ENCODE measurements at regions not wholly inside any gene's neighbourhood (a gene's known extent, or its start where the extent isn't known, plus 50 kb on each side); places are given as distances from the start of the nearest gene placed in this dataset.

DNA sequence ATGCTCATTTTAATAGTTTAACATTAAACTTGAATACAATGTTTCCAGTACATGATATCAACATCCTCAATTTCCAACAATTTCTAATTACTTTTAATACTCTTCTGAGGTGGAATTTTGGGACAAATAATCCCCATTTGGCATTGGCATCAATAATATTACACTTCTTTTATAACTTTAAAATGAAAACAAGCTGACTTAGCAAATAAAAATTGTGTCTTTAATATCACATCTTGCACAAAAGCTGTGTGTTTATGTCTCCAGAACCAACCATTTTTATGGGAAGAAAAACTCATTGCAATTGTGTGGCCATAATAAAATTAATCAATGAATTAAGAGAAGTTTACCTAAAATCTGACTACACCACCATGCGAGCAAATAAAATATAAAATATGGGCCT, 2552.6 kb downstream of the PCDH7 start:
- DNase-seq: no peak

DNA sequence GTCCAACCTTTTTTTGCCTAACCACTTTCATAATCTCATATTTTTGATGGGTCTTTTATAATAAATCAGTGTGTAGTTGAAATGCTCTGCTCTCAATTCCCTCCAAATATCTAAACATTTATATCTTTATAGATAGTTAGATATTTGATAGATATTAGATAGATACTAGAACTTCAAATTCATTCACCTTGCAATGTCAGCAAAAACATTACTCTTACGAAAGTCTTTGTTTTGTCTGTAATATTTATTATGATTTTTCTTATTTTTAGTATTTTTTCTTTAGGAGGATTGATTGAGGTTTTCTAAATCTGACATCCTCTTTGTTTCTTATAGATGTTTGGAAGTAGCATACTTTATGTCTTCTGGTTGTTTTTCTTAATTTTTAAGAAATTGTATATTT, 2563.6 kb downstream of the PCDH7 start:
- no peak for DNase-seq

DNA sequence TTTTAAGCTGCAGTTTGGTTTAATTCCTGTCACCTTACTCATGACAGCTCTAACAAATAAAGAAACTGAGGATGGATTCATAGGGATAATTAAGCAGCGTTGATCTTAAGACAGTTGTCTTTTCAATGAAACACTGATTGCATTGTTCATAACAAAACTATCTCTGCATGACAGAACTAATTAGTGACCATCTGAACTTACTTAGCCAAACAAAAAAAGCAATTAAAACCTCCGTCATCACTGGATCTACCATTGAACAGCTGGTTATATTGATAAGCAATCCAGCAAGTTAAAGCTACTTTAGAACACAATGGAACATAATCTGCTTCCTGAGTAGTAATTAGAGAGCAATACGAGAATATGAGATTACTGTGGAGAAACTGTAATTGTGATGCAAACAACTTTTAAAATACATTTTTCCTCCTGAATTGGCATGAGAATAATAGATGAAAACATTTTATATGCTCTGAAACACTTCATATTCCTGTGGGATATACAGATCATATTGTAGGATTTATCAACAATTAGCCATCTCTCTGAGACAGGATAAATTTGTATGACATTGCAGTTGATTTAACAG, 2576.8 kb downstream of the PCDH7 start:
- no peak for DNase-seq

DNA sequence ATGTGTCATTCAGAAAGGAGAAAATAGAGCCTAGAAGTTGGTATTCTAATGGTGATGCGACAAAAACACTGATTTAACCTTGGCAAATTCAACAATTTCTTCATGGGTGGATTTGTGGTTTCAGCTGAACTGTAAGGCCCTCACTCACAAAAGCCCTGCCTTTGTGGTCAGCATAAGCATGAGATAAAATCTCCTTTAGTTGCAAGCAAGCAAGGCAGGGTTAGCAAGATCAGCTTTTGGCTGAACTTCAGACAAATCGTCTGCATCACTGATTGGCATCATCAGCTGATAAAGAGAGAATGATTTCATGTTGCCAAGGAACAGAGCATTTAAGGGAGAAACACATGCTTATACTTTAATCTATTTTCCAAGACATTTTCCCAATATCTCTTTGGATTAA, 2582.2 kb downstream of the PCDH7 start:
- no peak for DNase-seq

DNA sequence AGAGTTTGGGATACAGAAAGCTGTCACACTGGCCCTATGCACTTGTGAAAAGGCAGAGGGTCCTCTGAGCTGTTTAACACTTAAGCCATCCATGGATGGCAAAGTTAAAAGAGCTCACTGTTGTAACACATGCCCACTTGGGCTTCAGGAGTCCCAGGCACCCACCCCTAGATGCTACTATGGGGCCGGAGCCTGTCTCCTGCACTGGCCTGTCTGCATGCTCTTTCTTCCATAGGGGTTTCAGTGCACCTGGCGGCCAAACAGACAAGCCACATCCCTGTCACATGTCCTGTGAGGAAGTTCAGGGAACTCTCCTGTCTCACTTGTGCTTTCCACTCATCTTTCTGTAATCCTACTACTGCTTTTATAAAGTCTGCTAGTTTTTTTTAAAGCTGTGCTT, 2586.0 kb downstream of the PCDH7 start:
- no peak for DNase-seq

DNA sequence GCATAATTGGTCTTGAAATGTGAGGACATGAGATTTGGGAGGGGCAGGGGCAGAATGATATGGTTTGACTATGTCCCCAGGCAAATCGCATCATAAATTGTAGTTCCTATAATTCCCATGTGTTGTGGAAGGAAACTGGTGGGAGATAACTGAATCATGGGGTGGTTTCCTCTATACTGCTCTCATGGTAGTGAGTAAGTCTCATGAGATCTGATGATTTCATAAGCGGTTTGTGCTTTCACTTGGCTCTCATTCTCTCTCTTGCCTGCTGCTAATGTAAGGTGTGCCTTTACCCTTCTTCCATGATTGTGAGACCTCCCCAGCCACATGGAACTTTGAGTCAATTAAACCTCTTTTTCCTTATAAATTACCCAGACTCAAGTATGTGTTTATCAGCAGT, 2595.9 kb downstream of the PCDH7 start:
- DNase-seq: no peak

DNA sequence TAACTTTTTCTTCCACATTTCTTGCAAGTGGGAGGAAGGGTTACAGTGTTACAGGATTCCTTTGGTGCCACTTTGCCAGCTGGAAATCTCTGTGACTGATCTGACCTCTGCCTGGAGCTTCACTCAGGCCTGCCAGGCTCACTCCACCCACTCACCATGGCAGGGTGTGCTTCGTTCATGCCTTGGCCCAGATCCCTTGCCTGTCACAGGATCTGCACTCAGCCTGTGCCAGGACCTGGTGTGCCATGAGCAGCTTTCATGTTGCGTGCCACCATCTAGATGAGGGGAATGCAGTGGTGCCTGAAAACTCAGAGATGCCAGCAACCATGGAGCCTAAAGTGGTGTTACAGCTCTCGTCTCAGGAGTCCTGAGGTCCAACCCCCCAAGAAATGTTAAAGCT, 2596.4 kb downstream of the PCDH7 start:
- DNase-seq: no peak

DNA sequence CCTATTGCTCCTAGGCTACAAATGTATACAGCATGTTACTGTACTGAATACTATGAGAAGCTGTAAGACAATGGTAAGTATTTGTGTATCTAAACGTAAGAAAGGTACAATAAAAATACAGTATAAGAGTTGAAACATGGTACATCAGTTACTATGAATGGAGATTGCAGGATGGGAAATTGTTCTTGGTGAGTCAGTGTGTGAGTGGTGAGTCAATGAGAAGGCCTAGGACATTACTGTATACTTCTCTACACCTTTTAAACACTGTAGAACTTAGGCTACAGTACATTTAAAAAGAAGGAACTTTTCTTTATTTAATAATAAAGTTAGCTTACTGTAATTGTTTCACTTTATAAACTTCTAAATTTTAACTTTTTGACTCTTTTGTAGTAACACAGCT, 2603.2 kb downstream of the PCDH7 start:
- no peak for DNase-seq

DNA sequence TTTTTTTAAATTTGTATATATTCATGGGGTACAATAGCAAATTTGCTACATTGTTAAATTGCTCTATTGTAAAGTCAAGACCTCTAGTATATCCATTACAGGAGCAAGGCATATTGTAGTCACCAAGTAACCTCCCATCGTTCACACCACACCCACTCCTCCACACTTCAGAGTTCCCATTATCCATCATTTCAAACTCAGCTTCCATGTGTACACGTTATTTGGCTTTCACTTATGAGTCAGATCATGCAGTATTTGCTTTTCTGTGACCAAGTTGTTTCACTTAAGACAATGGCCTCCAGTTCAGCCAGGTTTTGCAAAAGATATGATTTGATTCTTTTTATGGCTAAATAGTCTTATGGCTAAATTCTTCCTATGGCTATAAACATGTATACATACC, 2614.2 kb downstream of the PCDH7 start:
- DNase-seq: no peak

DNA sequence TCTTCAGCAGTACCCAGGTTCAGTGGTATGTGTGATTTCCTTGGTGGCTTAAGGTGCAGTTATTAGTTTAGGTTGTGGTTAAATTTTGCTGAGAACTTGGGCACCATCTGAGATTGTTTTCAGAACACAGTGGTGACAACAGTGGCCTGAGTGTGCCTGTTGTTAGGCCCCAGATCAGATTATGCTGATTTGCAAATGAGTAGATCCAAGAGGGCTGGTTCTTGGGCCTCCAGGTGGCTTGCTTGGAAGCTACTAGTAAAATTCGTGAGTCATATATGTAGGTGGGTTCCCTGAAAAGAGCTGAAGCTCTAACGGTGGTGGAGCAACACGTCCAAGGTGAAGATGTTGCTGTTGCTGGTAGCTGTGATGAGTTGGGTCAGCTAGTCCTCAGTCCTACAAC, 2619.6 kb downstream of the PCDH7 start:
- DNase-seq: no peak

DNA sequence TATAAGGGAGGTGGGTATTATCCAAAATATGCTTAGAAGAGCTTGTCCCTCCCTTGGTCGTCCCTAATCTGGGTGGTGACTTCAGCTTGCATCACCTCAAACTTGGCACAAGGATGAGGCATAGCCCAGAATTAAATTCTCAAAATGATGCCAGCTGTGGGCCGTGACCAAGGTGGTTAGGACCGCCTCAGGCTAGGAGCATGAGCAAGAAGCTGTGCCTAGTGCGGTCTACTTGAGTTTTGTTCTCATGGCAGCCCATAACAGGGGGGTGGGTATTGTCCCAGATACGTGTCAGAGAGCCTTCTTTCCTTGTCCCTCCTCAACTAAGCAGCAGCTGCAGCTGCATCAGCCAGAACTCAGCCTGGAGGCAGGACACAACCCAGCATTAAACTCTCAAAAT, 2620.0 kb downstream of the PCDH7 start:
- no peak for DNase-seq

DNA sequence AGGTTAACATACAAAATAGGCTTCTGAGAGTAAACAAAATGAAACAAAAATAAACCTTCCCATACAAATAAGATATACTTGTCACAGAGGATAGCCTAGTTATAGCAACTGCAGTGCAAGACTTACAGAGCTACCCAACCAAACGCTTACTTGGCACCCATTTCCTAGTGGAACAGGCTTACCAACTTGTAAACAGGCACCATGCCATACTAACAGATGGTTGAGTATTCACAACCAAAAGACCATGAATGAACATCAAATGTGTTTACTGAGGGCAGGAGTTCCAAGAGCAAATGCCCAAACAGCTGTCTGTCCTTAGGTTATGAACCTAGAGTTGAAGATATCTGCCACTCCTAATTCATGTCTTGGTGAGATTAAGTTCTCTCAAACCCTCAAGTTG, 2629.2 kb downstream of the PCDH7 start:
- no peak for DNase-seq

DNA sequence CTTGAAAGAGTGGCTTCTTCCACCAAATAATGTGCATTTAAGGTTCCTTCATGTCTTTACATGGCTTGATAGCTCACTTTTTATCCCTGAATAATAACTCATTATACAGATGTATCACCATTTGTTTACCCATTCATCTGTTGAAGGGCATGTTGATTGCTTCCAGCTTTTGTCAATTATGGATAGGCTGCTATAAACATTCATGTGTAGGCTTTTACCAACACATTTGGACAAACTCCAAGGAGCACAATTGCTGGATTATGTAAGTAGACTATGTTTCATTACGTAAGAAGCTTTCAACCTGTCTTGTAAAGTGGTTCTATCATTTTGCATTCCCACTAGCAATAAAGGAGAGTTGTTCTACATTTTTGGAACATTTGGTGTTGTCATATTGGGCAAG, 2637.0 kb downstream of the PCDH7 start:
- no peak for DNase-seq

DNA sequence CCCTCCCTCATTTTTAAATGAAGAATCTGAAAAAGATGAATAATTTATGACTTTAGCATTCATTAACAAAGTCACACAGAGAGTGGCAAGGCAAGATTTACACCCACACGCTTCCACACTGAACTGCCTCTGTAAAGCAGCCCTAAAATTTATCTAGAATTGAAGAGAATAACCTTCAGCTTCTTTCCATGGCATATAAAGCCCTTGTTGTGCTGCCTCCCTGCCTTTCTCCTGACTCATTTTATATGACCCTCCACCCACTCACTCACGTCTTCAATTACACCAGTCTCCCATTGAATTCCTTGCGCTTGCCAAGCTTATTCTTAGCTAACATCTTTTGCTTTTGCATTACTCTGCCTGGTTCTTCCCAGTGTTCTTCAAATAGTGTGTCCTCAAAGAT, 2649.3 kb downstream of the PCDH7 start:
- DNase-seq: no peak

DNA sequence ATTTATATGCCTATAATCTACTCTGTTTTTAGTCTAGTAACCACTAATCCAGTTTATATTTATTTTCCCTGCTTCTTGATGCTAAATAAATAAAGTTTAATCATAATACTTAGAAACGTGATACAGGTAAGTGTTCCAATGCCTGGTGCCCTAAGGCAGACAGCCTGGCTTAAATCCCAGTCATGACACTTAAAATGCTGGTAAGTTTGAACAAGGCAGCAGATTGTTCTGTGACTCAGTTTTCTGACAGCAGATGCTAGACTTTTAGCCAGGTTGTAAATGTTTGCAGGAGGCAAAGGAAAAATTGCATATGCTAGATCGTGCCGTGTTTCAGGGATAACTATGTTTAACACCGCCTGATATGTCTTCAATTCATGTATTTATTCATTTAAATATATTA, 2661.6 kb downstream of the PCDH7 start:
- DNase-seq: no peak

DNA sequence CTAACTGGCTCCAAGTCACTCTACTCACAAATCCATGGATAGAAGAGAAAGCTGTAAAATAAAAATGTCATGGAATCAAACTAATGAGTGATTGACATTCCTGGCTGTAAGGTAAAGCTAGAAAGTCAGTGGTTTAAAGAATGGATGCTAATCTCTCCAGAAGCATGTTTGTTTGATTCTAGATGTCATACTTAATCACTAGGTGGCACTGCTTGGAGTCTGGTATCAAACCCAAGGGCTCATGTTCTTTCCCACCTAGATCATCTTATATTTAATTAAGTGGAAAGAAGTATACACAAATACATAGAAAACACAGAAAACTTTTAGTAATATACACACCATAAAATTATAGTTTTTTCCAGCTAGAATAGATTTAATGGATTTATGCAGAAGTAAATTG, 2666.6 kb downstream of the PCDH7 start:
- DNase-seq: no peak

DNA sequence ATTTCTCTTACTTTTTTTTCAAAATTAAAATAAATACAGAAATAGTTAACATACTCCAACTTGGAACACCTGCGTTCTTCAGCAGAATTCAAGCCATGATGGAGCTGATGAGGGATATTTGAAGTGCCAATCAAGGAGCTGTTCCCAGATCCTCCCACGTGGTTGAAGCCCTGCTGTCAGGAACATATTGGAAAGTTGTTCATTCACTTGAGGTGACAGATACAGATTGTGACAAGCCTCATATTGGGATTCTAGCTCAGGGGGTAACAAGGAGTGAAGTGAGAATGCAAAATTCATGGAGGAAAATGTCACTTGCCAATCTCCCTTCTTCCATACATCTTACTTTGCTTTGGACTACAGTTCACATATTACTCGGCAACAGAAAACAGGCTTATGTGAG, 2670.8 kb downstream of the PCDH7 start:
- no peak for DNase-seq

DNA sequence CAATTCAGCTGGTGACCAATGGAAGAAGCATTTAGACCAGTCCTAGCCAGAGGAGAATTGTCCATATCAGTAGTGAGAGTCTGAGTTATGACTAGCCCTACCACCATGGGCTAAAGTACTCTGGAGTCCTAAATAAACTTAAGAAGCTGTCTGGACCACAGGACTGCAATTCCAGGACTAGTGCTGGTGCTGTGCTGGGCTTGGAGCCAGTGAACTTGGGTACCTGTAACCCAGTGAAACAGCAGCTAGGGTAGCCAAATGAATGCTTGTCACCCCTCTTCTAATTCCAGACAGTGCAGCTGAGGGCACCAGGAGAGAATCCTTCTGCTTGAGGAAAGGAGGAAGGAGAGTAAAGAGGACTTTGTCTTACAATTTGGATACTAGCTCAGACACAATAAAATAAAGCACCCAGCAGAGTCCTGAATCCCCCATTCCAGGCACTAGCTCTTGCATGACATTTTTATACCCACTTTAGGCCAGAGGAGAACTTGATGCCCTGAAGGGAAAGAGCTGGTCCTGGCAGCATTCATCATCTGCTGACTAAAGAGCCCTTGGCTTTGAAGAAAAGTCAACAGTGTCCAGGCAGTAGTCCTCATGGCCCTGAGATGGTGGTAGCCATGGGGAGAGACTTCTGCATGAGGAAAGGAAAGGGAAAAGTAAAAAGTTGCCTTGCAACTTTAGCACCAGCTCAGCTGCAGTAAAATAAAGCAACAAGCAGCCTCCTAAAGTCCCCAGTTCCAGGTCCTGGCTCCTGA, 2675.7 kb downstream of the PCDH7 start:
- no peak for DNase-seq

DNA sequence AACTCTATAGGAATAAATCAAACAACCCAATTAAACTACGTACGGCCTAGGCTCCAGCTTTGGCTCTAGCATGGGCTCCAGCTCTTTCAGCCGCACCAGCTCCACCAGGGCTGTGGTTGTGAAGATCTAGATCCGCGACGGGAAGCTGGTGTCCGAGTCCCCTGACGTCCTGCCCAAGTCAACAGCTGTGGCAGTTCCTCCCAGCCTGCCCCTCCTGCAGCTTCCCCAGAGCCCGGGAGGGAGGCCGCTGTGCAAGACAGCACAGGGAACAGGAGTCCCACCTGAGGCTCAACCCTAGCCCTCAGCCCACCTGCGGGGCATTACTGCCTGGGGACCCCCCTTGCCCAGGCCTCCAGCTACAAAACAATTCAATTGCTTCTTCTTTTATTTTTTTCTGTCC, 2680.3 kb downstream of the PCDH7 start:
- no peak for DNase-seq

DNA sequence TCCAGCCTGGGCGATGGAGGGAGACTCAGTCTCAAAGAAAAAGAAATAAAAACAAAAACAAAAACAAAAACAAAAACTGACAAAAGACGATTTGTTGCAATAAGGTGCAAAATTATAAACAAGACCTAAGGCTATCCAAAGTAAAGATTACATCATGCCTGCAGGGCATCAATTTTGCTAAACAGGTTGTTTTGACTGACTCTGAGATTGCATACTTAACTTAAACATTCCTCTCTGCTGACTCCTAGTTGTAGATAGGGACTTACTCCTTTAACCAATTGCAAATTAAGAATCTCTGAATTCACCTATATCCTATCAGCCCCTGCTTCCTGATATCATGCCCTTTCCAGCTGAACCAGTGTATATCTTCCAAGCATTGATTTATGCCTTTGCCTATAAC, 2687.3 kb downstream of the PCDH7 start:
- no peak for DNase-seq

DNA sequence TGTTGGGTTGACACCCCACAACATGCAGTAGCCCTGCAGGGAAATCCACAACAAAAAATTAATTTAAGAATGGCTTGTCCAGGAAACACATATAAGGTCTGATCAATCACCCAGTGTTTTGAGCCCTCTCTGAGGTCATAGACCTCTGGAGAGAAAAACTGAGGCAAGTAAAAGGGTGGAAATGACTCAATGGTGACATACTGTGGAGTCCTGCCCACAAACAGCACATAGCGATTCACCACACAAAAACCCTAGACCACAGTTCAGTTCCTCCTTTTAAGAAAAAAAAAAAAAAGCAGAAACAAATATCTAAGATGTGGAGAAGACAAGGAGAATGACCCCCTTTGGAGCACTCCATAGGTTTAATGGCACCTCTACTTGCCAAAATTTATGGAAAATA, 2691.0 kb downstream of the PCDH7 start:
- DNase-seq: no peak

DNA sequence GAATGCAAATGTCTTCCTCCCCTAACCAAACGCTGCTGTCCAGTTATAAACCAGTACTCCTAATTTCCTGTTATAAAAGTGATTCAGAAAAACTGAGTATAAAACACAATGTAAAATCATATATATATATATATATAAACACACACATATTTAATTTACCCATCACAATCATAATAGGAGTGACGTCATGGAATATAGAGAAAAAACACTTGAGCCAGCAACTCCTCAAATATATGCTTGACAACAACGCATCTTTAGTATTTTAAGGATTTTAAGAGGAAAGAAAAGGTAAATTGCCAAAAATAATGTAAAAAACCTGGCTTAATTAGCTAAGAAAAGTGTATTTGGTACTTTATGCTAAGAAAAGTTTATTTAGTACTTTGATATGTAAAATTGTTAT, 2701.7 kb downstream of the PCDH7 start:
- no peak for DNase-seq

DNA sequence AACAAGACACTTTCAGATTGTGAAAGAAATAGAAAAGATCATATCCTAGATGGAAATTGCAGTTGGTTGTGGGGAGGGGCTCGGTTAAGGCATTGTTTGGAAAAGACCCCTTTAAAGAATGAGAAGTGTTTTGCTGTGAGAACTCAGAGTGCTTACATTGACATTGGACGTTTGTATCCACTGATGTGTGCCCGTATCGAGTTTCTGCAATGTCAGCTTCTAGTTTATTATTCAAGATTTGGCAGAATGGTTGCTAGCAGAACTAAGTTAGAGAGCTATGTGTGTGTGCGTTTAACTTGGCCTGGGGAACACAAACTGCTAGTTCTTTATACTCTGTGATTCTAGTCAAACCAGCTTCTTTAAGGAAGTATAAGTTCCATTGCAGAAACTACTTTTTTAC, 2702.5 kb downstream of the PCDH7 start:
- no peak for DNase-seq

DNA sequence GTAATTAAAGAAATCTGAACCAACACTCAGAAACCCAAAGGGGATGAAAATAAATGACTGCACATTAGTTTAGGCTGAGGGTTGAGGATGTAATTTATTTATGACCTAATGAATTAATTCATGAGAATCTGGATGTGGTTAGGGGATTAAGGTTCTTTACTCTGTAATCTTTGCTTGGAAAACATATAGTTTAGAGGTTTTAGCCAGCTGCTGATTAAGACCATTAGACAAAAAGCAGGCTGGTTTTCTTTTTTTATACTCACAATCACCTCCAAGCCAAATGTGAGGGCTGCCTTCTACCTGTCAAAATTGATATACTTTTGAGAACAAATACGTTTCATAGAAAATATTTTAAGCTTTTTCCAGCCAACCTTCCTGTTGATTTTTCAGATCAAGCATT, 2705.8 kb downstream of the PCDH7 start:
- DNase-seq: no peak

DNA sequence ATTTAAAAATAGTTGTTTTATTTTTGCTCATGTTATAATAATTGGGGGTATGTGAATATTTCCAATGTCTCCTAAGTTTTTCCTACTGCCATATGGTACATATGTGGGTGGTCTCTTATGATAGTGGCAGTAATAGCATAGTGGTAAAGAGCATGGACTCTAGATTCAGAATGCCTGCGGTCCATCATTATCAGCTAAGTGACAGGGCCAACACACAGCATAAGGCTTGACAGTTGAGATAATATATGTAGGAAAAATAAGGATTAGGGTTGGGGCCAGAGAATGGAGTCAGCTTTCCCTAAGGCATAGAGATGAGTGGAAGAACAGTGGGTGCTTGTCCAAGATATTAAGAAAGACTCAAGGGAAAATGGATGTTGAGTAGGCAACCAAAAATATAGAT, 2707.5 kb downstream of the PCDH7 start:
- DNase-seq: no peak

All from right forelimb (tissue), 1 donor.